ENCODE measurements at regions not wholly inside any gene's neighbourhood (a gene's known extent, or its start where the extent isn't known, plus 50 kb on each side); places are given as distances from the start of the nearest gene placed in this dataset.
"Not testable (repeated sequence)": the region's sequence is repeated elsewhere in the genome, so short reads cannot be mapped to it uniquely, and the experiment has no call there.

DNA sequence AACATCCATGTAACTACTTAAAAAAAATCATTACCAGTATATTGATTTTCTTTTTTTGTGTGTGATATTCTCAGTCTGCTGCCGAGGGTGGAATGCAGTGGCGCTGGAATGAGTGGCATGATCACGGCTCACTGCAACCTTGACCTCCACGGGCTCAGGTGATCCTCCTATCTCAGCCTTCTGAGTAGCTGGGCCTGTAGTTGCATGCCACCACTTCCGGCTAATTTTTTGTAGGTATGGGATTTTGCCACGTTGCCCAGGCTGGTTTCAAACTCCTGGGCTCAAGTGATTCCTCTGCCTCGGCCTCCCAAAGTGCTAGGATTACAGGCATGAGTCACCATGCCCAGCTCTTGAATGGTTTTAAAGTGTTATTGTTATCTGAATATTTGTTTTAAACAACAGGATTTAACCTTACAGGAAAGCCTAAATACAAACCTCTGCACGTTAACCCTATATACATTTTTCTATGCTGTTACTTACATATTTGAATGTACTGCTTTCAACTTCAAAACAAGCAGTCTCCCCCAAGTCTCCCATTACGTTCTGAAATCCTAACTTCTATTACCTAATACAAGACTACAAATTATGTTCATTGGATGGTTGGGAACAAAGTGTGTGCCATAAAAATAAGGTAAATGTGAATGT, 61.7 kb downstream of the KPNA2 start:
- DNase-seq: no peak

DNA sequence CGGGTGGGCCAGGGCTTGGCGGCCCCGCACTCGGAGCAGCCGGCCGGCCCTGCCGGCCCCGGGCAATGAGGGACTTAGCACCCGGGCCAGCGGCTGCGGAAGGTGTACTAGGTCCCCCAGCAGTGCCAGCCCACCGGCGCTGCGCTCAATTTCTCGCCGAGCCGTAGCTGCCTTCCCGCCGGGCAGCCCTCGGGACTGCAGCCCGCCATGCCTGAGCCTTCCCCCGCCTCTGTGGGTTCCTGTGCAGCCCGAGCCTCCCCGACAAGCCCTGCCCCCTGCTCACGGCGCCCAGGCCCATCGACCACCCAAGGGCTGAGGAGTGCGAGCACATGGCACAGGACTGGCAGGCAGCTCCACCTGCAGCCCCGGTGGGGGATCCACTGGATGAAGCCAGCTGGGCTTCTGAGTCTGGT, 63.8 kb downstream of the KPNA2 start:
- DNase-seq: not testable (repeated sequence)

DNA sequence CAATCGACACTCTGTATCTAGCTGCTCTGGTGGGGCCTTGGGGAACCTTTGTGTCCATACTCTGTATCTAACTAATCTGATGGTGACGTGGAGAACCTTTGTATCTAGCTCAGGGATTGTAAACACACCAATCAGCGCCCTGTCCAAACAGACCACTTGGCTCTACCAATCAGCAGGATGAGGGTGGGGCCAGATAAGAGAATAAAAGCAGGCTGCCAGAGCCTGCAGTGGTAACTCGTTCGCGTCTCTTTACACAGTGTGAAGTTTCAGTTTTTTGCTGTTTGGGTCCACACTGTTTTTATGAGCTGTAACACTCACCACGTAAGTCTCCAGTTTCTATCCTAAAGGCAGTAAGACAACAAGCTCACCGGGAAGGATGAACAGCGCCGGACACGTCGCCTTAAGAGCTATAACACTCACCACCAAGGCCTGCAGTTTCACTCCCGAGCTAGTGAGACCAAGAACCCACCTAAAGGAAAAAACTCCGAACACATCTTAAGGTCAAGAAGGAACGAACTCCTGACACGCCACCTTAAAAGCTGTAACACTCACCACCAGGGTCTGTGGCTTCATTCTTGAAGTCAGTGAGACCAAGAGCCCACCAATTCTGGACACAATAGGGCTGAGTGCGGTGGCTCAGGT, 64.6 kb downstream of the KPNA2 start:
- no peak for DNase-seq

GRCh38 chr17:68101075-68101986, 65.8 kb downstream of the KPNA2 start:
- peak; percentile 94 for DNase-seq

DNA sequence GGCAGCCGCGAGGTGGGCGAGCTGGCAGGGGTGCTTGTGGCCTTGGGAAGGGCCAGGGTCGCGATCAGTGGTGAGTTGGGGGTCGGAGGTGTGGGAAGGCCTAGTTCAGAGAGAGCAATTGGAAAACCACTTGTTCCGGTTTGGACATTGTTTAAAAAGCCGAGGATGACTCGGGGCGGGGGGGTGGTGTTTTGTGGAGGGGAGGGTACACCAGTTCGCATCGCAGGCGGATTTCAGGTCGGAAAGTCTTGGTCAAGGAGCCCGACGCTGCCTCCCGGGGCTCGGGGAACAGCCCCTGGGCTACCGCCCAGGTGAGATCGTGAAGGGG, 66.4 kb downstream of the KPNA2 start:
- DNase-seq: no peak

DNA sequence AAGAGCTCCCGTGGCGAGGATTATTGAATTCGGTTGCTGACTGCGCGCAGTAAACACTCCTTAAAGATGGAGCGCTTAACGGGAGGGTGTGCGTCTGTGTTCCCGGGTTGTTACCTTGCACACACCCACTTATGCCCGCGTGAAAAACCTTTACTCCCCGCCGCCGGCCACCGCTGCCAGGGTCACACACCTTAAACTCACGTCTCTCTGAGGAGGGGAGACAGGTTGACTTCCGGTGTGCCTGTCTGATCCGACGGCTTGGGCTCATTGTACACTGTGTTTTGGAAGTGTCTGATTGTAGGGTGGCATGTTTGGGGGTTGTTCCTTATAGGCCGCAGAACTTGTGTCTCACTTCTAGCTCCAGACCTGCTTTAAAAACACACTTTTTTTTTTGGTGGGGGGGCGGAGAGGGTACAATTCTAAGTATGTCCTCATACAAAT, 66.8 kb downstream of the KPNA2 start:
- DNase-seq: no peak

DNA sequence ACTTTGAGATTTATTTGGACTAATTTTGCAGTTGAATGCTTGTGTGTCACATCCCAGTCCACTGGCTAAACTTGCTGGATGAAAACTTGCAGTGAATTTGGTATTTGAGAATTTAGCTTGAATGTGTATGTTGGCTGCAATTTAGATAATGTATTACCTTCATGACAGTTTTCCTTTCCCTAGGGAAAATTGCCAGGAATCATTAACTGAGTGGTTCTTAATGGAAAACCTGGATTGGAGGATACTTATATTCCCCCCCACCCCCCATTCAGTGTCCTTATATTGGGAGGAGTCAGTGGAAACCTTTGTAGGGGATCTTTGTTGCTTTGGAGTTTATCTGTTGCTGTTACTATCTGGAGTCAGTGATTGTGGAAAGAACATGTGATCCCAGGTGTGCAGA, 67.6 kb downstream of the KPNA2 start:
- no peak for DNase-seq

DNA sequence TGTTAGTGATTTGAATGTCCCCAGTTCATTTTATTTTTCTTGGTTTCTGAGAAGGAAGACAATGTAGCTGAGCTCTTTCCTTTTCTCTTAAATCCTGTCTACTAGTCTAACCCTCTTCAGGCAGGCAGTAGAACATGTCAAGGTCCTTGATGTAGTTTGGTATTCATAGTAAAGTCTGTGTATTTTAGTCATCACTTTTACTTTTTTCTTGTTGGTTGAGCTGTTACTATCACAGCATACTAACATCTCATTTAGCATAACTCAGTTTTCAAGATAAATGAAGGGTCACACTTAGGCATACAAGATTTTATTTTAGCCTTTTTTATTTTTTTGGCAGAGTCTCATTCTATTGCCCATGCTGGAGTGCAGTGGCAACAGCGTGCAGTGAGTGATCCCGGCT, 70.5 kb downstream of the KPNA2 start:
- no peak for DNase-seq

DNA sequence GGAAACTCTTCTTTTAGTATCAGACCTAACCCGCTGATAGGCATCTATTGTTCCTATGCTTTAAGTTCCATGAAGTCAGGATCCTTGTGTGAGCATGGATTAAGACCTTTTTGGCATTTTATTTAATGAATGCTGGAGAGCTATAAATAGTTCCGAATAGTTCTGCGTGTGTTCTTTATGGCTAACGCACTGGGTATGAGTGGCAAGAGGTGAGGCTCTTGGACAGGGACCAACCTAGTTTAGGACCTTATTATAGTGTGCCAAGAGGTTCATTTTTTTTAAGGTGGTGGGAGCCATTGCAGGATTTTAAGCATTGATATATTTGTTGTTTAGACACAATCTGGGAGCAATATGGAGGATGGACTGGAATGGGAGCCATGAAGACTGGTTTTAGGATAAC, 71.8 kb downstream of the KPNA2 start:
- no peak for DNase-seq

GRCh38 chr17:68108313-68109000, 72.9 kb downstream of the KPNA2 start:
- DNase-seq: no peak

GRCh38 chr17:68109404-68109803, 73.9 kb downstream of the KPNA2 start:
- DNase-seq: not testable (repeated sequence)

DNA sequence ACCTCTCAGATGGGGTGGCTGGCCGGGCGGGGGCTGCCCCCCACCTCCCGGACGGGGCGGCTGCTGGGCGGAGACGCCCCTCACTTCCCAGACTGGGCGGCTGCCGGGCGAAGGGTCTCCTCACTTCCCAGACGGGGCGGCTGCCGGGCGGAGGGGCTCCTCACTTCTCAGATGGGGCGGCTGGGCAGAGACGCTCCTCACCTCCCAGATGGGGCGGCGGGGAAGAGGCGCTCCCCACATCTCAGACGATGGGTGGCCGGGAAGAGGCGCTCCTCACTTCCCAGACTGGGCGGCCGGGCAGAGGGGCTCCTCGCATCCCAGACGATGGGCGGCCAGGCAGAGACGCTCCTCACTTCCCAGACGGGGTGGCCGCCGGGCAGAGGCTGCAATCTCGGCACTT, 80.7 kb downstream of the KPNA2 start:
- not testable (repeated sequence) for DNase-seq

GRCh38 chr17:68122587-68122986, 87.1 kb downstream of the KPNA2 start:
- no peak for DNase-seq

DNA sequence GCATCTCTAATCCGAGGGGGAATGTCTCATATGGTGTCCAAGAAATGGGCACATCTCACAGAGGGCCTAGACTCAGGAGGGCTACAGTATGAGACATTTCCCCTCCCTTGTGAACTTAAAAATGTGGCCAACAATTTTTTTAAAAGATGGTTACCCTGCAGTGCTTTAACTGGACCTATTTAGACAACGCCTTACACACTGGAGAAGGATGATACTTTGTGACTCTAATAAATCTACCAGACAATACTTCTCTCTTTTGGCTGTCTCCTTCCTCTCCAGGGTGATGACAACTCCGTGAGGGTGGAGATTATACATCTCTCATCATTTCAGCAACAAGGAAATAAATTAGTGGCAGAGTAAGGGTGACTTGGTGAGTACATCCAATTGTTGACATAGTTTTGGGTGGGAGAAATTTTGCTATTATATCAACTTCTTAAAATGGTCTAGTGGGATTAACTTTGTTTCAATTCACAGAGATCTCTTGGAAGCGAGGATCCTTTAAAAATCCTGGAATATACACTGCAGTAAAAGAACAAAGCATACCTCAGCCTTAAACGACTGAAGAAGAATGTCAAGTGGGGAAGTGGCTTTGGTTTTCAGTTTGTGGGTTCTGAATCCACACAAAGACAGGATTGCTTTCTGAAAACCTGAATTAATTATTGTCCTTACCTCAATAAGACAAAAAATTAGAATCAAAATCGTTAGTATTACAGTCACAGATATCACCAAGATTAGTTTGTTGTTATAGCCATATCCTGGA, 89.8 kb downstream of the KPNA2 start:
- no peak for DNase-seq

GRCh38 chr17:68127914-68128313, 92.4 kb downstream of the KPNA2 start:
- DNase-seq: no peak

GRCh38 chr17:68131456-68131855, 95.9 kb downstream of the KPNA2 start:
- DNase-seq: no peak

- DNase-seq: no peak
Observed at GRCh38 chr17:68133346-68134045, 98.0 kb downstream of the KPNA2 start.

GRCh38 chr17:68134046-68134637, 98.6 kb downstream of the KPNA2 start:
- DNase-seq: no peak

DNA sequence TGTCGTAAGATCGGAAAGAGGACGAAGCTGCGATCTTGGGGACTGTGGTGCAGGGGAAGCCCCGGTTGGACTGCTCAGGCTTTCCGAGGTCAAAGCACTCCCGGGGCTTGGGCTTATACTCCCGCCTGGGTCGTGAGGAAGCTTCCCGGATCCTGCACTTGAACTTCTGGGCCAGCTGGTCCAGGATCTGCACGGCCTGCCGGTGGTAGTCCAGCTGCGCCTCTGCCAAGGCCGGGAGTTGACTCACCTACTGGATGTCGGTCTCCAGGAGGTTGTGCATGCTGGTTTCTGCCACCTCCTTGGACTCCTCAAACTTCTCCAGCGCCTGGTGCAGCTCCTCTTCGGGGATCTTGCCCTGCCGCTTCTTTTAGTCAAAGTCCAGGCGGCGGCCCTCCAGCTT, 99.2 kb downstream of the KPNA2 start:
- no peak for DNase-seq

- DNase-seq: no peak
Observed at GRCh38 chr17:68135141-68135887, 99.8 kb downstream of the KPNA2 start.

GRCh38 chr17:68141050-68141449, 105.5 kb downstream of the KPNA2 start:
- DNase-seq: no peak

Data from left hindlimb (tissue), 1 donor.